NCI-H2227 (cell line): ENCODE measurements at regions not wholly inside any gene's neighbourhood (a gene's known extent, or its start where the extent isn't known, plus 50 kb on each side); places are given as distances from the start of the nearest gene placed in this dataset.
A peak's percentile ranks its signal among the peaks of the same experiment; 100 is the strongest.

Experiments
- DNase-seq: peaks from one replicate; lab custom pipeline; 2025; ENCODE audit not compliant: unreplicated experiment; lab: John Stamatoyannopoulos, UW

DNA sequence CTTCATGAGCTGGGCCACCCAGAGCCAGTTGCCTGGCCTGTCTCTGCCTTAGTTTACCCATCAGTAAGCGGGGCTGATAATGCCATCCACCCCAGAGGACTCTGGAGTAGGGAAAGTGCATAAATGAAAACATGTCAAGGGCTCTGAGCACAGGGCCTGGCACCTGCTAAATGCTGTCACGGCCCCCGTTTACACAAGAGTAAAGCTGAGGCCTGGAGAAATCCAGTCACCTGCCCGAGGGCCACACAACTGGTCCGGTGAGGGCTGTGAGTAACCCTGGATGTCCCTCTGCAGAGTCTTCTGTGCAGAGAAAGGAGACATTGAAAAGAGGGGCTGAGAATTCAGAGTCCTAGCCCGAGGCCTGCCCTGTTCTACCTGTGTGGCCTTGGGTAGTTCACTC is 110.6 kb upstream of the ANO1 start:
- no peak for DNase-seq

DNA sequence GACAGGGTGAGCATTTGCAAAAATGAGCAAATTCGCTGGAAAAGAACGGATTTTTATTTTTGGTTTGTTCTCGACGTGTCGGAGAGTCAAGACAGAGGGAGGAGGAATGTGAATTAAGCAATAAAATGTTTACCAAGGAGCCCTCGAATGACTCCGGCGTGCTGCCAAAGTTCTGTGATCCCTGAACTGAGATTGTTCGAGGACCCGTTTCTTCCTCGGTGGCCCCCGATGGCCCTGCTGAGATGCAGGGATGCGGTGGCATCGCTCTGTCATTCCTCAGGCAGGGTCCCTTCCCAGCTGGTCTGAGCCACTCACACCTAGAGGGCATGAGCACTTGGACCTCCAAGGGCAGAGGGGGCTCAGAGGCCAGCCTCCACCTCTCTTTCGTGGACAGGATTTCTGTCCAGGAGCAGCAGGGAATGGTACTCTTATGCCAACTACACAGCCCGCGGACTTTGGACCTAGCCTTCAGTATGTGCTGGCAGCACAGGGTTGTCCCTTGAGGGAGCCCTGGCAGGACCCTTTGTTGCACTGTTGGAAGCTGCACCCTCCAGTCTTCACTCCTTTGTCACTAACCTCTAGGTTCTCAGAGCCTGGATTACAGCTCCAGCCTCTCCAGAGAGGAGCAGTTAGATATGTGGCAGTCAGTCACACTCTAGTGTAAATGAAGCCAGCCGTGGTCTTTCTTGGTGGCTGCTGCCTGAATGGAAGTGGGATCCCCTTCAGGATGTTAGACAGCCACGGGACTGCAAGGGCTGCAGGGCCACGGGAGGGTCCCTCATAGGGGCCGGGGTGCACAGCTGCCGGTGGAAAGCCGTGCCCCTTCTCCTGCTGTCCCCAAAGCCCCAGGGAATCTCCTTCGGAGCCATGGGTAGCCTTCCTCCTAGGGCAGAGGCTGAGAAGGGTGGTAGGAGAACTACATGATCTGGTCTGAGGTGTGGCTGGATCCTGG is 109.4 kb upstream of the ANO1 start:
- DNase-seq: no peak

DNA sequence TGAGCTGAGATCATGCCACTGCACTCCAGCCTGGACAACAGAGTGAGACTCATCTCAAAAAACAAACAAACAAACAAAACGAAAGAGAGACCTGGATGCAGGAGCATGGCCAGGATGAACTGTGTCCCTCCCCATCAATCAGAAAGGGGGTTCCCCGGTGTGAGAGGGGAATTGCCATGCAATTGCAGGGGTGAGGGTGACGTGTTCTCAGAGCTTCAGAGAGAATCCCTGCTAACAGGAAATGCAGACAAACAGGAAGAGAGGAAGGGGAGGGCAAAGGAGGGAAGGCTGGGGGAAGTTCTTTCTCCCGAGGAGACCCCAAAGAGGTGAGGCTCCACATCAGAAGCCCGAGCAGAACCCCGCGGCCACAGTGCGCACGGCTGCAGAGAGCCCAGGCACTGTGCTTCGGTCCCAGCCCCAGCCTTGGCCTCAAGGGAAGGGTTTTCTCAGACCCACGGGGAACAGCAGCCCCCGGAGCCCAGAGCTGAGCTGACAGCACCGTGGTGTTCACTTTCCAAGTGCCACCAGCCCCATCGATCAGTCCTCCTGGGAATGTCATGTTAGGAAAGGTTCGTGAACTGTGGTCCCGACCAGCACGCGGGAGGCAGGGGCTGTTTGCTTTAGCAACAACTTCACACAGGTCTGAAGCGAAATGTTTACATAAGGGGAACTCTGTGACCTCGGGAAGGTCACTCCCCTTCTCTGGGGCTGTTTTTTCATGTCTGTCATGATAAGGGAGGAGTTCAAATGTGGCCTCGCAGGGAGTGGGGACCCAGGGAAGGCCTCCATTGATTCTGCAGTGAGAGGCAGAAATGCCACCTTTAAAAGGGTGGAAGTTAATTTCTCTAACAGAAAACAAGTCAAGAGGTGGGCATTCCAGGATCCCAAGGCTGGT is 108.0 kb upstream of the ANO1 start:
- DNase-seq: no peak

DNA sequence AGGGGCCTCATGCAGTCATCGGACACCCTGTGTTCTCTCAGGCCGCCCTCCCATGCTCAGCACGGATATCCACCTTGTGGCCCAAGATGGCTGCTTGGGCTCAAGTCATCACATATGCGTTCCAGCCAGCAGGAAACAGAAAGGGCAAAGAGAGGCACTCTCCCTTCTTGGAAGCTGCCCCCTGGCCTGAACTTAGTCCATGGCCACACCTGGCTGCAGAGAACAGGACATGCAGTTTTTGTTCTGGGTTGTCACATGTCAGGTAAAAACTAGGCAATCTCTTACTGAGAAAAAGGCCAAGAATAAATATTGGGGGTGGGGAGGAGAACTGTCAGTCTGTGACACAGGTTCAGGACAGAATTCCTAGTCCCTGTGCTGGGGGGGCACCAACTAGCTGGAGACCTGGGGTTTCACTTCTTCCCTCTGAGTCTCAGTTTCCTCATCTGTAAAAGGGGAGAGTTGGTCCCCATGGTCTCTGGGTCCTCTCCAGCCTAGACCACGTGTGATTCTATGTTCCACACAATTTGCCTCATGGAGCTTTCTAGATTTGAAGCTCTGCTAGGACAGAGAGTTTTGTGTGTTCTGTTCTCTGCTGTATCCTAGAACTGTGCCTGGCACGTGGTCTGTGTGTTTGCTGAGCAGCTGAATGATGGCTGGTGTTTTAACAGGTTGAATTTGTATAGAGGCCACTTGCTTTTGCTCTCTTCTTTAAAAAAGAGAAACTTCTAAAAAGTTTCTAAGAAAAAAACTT is 107.2 kb upstream of the ANO1 start:
- no peak for DNase-seq

DNA sequence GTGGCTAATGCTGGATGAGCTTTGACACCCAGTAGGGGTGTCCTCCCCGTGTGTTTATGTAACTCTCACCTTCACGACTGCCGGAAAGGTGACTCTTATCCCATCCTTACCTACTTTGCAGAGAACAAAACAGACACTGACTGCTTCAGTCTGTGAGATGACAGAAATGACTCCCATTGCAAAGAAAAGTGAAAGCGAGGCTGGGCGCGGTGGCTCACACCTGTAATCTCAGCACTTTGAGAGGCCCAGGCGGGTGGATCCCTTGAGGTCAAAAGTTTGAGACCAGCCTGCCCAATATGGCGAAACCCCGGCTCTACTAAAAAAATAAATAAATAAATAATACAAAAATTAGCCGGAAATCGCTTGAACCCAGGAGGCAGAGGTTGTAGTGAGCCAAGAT is 106.4 kb upstream of the ANO1 start:
- DNase-seq: no peak

DNA sequence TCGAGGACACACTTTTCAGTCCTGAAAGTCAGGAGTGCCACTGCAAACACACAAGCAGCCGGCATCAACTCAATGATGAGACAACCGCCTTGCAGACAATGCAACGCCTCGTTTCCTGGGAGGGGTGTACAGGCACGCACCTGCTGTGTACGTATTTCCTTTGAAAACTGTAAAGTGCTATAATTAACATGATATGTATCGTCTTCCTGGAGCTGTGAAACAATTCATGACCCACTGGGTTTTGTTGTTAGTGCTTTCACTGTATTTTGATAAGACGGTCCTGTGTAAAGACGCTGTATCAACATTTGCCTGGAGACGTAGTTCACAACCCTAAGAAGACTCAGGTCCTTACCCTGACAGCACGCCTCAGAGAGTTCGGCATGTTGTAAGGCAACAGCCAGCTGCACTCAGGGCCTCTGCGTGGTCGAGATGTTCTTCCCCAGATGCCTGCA is 105.7 kb upstream of the ANO1 start:
- peak; percentile 68 for DNase-seq

DNA sequence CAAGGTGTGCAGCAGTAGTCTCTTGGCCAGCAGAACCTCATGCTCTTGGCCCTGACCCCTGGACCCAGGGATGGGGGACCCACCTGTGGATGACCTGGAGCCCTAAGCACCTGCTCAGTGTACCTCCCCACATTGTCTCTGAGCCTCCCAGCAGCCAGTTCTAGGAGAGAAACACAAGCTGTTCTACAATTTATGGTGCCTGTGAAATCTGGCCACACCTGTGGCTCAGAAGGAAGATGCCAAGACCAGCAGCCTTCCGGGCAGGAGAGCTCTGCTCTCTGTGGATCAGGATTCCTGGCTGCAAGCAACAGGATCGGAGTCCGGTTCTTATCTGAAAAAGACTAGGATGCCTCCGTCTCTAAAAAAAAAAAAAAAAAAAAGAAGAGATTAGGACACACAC is 103.6 kb upstream of the ANO1 start:
- no peak for DNase-seq

DNA sequence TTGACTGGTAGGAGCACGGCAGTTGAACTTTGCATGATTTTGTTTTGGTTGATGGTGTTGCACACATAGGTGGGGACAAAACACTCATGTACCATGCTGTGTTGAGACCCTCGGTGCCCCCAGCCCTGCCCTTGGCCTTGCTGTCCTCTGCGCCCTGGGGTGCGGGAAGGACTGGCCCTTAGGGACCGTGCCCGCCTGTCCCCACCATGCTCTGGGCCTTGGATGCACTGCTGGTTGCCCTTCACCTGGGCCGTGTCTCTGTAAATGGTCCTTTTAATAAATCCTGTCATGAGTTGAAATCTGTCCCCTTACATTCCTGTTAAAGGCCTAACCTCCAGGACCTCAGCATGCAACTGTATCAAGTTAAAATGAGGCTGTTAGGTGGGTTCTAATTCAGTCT is 102.3 kb upstream of the ANO1 start:
- no peak for DNase-seq

DNA sequence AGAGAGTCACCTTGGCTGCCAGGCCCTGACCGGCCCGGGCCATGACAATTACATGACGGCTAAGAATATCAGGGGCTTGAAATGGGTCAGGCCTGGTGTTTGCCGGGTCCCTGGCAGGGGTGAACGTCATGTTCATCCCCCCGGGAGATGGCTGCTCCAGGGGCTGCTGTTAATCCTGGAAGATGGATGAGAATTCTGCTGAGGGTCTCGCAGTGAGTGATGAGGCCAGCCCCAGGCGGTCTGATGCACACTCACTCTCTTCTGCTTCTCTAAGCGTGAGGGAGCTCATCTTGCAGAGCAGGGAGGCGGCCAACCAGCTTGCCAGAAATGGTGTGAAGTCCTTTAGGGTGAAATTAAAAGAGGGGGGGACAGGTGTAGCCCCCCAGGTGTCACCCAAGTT is 101.3 kb upstream of the ANO1 start:
- DNase-seq: no peak

DNA sequence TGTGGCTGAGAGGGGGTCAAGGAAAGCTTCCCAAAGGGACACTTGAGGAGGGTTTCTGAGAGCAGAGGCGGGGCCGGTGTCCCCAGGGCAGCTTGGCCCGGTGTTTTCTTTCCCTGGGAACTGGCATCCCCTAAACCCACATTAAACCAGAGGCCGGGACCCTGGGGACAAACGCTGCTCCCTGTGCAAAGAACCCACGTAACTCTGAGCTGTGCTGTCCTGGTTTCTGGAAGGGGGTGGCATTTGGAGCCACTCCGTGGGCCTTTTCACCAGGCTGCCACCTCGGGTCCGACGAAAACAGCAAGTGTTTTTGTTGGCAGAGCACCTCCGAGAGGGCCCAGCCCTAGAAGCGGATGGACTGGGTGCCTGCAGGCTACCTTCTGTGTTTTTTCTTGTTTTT is 100.2 kb upstream of the ANO1 start:
- DNase-seq: no peak

DNA sequence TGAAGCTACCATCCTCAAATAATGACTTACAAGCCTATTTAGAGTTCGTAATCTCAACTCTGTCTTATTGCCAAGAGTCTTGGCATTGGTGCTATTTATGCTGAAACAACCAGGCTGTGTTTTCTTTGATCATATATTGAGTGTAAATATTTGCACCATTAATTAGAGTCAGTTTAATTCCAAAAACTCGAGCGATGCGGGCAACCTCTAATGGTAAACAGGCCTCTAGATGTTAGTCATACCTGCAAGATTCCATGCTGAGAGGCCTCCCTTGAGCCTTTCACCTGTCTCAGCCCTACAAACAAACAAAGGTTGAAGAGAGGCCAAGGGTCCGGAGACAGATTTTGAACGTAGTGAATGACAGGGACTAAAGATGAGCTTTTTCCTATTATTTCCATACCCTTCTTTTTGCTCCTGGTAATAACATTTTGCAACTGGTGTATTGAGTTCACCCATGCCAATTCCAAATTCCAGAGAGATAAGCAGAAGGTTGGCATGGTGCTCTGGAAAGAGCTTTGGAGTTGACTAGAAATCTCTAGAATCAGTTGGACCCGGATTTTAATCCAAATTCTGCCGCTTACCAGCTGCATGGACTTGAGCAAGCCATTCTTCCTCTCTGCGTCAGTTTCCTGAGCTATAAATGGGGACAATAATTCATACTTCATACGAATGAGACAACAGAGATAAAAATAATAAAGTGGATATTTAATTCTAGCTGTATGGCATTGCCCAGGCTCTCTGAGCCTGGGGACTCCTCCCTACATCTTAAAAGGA is 99.1 kb upstream of the ANO1 start:
- DNase-seq: no peak

DNA sequence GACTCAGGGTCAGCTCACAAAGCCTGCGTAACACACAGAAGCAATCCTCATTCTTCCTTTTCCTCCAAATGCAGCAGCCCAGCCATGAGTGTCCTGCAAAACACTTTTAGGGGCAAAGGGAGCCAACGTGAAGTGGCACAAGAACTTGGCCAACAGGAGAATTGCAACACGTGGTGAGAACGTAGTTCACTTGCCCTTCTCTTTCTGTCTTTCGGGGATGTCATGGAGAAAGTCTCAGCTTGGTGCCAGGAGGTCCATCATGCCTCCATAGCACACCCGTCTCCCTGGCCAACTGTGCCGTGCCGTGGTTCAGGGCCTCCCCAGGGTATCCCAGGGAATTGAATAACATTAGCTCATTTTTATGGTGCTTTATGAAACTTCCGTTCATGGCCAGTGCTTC is 98.5 kb upstream of the ANO1 start:
- no peak for DNase-seq

DNA sequence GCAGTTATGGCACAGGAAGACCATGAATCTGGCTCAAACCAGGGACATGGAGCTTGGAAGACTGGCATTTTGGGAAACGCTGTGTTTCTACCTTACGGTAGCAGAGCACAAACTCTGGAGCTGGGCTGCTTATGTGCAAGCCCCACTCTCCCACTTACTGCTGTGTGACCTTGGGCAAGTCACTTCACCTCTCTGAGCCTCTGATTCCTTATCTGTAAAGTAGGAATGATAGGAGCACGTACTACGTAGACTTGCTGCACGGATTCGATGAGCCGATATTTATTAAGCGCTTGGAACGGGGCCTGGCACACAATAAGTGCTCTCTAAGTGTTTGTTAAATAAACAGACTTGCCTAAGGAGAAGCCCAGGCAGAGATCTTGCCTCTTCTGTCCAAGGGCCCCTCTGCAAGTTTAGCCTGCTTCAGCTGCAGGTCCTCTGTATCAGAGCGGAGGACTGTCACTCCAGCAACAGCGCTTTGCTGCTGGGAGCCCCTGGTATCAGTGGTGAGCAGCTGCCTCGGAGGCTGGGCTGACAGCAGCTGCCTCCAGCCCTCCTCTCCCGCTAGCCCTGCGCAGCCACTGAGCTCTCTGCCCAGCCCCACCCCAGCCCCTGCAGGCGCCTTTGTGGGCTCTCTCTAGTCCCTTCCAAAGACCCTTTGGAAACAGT is 96.9 kb upstream of the ANO1 start:
- peak; percentile 16 for DNase-seq

DNA sequence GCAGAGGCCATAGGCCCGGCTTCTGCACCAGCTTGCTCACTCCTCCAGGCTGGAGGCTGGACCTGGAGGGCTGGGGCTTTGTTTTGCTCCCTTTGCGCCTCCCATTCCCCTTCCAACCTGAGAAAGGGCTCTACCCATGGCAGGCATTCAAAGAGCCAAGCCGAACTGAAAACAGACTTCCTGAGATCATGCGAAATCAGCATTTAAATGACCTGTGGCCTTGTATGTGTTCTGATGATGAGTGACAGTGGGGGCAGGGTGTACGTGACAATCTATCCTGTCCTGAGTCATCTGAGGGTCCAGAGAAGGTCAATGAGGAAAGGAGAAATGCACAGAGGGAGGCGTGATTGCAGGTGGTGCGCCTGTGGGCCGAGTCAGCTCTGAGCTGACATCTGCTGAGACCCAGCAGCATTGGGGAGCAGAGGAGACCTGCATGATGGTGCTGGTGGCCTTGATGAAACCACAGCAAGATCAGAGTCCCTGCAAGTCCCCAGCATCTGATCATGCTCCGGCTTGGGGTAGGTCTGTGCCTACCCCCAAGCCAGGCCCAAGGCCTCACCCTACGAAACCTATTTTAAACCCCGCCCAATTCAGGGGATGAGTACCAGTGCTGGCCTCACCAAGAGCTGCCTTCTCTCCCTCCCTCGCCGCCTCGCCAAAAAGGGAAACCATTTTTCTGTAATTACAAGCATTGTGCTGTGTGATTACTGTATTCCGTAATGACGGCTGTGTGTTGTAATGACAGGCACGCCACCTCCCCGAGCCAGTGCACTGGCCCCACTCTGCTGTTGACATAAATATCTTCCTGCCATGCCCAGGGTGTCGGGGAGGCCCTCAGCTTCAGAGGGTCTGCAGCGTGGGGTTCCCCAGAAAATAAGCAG is 95.2 kb upstream of the ANO1 start:
- DNase-seq: peak; percentile 72

DNA sequence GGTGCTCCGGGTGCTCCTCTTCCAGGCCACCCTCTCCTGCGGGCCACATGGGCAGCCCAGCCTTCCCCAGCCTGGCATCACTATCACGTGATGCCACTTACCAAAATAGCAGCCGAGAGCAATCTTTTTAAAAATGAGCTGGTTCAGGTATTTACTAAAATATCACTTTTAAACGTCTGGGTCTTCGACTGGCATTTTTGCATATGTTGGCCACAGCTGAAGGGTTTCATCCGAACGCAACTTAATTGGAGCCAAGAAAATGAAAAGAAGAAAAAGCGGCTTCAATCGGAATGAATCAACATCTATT is 94.6 kb upstream of the ANO1 start:
- DNase-seq: no peak

DNA sequence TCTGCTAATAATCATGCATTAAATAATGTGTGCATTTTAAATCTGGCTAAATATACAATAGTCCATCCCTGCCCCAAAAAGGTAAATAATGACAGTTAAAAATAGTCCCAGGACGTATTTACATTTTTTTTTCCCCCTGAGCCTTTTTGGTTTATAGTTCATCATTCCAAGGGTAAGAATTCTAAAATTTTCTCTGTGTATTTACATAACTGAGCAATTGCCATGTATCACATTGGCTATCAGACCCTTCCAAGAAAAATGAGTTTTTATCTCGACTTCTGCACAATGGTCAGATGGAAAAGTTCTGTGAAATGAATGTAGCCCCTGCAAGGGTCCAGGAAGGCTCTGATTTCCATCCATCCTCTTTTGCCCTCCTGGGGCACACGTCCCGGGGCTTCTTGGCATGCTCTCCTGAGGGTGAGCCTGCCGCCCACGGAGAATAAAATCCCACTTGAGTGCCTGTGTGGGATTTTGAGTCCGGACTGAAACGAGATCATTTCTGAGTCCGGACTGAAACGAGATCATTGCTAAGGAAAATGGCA is 94.1 kb upstream of the ANO1 start:
- no peak for DNase-seq

DNA sequence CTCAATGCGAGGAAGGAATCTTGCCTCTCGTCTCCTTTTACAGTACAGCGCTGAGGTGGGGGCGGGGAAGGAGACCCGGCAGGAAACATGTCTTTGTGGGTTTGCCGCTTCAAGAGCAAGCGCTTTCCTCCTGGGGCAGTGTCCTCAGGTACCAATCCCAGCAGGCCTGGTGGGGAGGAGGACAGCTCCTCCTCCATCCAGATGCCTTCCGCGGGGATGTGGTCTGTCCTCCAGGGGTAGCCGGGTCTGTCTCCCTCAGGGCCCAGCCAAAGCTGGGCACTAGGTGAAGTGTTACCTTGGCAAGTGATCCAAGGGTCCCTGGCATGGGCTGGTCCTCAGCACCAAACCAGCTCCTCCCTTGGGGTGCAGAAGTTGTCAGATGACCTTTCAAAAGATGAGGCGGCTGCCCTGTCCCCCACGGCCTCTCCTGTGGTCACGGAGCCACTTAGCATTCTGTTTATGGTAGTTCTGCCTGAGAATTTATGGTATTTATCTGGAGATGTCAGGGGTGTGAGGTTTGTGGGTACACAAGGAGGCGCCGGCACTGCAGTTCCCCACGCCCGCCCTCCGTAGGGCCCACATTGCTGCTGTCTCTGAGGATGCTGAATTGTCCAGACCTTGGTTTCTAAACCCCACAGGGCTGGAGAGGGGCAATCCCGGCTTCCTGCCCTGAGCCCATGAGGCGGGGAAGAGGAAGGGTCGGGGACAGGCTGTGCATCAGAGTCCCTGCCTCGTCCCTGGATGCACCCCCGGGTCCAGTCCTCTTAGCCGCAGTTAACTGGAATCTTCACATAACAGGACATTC is 93.5 kb upstream of the ANO1 start:
- DNase-seq: peak; percentile 46

DNA sequence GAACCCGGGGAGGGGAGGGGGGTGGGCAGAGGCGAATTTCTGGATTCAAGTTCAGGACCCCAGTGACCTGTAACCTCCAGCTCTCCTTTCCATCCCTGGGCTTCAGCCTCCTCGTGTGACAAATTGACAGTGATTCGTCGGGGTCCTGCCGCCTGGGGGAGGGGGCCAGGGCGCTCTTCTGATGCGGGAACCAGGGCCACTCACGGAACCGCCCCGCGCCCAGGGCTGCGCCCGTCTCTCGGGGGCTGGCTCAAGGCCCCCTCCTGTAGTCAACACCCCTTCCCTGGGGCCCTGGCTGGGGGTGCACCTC is 92.8 kb upstream of the ANO1 start:
- no peak for DNase-seq
